ENCODE measurements at regions not wholly inside any gene's neighbourhood (a gene's known extent, or its start where the extent isn't known, plus 50 kb on each side); places are given as distances from the start of the nearest gene placed in this dataset.

DNA sequence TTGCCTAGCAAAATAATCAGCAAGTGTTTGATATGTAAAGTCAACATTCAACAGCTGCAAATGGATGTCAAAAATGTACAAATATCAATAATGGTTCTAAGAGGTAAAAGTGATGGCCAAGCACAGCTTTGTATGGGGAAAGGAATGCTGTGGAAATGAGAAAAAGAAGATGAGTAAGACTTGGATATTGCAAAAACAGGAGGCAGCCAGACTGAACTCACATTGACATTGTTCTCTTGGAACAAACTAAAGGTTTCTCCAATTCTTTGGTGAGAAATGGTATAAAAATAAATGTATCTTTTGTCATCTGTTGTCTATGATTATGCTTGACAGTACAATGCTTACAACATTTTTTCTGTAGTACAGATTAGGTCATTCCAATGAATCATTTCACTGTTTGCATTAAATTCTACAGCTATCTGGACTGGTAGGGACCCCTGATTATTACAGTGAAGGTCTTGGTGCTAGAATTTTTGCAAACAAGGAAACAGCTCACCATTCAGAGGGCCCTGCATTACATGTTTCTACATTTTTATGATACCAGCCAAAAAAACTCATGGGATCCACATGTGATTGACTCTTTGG lies 465.7 kb downstream of the NOVA1 start:
- TF ChIP-seq, protein P1, sequence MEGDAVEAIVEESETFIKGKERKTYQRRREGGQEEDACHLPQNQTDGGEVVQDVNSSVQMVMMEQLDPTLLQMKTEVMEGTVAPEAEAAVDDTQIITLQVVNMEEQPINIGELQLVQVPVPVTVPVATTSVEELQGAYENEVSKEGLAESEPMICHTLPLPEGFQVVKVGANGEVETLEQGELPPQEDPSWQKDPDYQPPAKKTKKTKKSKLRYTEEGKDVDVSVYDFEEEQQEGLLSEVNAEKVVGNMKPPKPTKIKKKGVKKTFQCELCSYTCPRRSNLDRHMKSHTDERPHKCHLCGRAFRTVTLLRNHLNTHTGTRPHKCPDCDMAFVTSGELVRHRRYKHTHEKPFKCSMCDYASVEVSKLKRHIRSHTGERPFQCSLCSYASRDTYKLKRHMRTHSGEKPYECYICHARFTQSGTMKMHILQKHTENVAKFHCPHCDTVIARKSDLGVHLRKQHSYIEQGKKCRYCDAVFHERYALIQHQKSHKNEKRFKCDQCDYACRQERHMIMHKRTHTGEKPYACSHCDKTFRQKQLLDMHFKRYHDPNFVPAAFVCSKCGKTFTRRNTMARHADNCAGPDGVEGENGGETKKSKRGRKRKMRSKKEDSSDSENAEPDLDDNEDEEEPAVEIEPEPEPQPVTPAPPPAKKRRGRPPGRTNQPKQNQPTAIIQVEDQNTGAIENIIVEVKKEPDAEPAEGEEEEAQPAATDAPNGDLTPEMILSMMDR (IDR thresholded peaks at IDR 0.05), result no peak
- no peak for TF ChIP-seq POLR2AphosphoS5 (IDR thresholded peaks at IDR 0.05)

Data from gastroesophageal sphincter (tissue), 3 donors.